Stimulated activated naive B cell treated with anti-CD40 and anti-IgM and Interleukin-4, amounts not matched to agents 10 μg/mL and 1 μg/mL and 100 μg/mL, for 72 hours (primary cell): ENCODE measurements at regions not wholly inside any gene's neighbourhood (a gene's known extent, or its start where the extent isn't known, plus 50 kb on each side); places are given as distances from the start of the nearest gene placed in this dataset.

Source experiments
- ATAC-seq, 2 donors: fragments of 150-1000 bp; cut with Tn5 transposase; replicated peaks; 2 replicates each; pipeline ENCODE4 v1.10.0; 2021; ENCODE audit warnings: moderate library complexity in 1 of 2
- DNase-seq: peaks from one replicate; pipeline ENCODE4 v3.0.0; 2021
- H3K27ac Mint-ChIP-seq: one replicate; pipeline ENCODE4 v1.8.0; 2022; ENCODE audit warnings: mild to moderate bottlenecking, mixed read lengths
- H3K27me3 Mint-ChIP-seq, 2 donors: one replicate each; pipeline ENCODE4 v1.8.0; 2022; ENCODE audit warnings: mixed read lengths in 2 of 2
- H3K36me3 Mint-ChIP-seq, 2 donors: one replicate each; pipeline ENCODE4 v1.8.0; 2022; ENCODE audit warnings: mixed read lengths in 2 of 2, mild to moderate bottlenecking in 1 of 2
- H3K4me1 Mint-ChIP-seq, 2 donors: one replicate each; pipeline ENCODE4 v1.8.0; 2022; ENCODE audit warnings: mixed read lengths in 2 of 2, mild to moderate bottlenecking in 1 of 2
- H3K4me3 Mint-ChIP-seq, 2 donors: one replicate each; pipeline ENCODE4 v1.8.0; 2022; ENCODE audit warnings: mild to moderate bottlenecking in 2 of 2, mixed read lengths in 2 of 2, moderate library complexity in 1 of 2
- H3K9me3 Mint-ChIP-seq, 2 donors: one replicate each; pipeline ENCODE4 v1.8.0; 2022; ENCODE audit warnings: mixed read lengths in 2 of 2, mild to moderate bottlenecking in 1 of 2

DNA sequence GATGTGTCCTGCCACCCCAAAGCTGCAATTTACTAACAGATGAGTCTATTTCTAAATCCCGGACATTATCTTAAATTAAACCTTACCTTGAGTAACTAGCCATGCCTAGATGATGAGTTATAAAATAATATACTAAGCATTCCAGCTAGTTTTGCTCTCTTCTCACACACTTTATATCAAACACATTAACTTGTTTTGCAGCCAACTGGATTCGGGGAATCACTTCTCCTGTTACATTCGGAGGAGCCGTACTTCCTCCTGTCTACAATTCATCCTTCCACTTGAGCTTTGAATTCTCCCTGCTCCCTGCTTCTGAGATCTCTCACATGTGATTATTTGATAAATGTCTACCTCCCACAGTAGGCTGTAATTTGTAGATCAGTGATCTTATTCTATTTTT lies 420.1 kb downstream of the GJA1 start:
- no peaks in the 10 kb centered on the region for H3K4me1 Mint-ChIP-seq
- peaks cover 0 to 4% of the 10 kb centered on the region in 2 donors for H3K9me3 Mint-ChIP-seq
- H3K36me3 Mint-ChIP-seq = no peaks in the 10 kb centered on the region

DNA sequence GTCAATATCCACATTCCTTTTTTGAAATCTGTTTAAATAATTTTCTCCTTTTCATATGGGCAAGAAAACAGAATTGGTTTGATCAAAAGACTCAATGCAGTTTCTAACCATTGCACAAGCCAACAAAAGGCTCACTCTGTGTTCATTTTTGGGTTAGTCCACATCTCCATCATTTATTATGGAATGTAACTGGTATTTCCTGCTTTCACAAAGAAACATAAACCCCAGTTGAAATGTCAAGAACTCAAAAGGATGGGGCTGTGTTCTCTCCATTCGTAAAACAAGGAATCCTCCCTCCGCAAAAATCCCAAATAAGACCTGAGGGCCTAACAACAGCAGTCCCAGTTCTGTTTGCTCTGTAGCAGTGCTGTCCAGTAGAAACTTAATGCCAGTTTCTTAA lies 420.9 kb downstream of the GJA1 start:
- DNase-seq = no peak
- Mint-ChIP-seq H3K36me3 (no peaks in the 10 kb centered on the region), H3K4me3 (no peak overlapping the region), H3K4me1 (no peaks in the 10 kb centered on the region), H3K27ac (no peak overlapping the region), H3K27me3 (no peaks in the 10 kb centered on the region), H3K9me3 (peaks cover 0 to 5% of the 10 kb centered on the region in 2 donors)
- no peak for ATAC-seq

More for the DNA sequence above, 420.1 kb downstream of the GJA1 start:
- DNase-seq (no peak), ATAC-seq (no peak)
- no peak overlapping the region for H3K4me3 Mint-ChIP-seq
- no peaks in the 10 kb centered on the region for H3K27me3 Mint-ChIP-seq
- no peak overlapping the region for H3K27ac Mint-ChIP-seq

DNA sequence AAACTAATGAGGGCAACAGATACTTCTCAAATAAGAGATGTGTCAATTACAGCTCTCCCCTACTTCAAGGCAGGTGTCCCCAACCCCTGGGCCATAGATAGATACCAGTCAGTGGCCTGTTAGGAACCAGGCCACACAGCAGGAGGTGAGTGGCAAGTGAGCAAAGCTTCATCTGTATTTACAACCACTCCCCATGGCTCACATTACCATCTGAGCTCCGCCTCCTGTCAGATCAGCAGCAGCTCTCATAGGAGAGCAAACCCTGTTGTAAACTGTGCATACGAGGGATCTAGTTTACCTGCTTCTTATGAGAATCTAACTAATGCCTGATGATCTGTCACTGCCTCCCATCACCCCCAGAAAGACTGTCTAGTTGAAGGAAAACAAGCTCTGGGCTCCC lies 422.1 kb downstream of the GJA1 start:
- no peak for ATAC-seq
- peaks cover 0 to 8% of the 10 kb centered on the region in 2 donors for H3K9me3 Mint-ChIP-seq
- no peaks in the 10 kb centered on the region for H3K36me3 Mint-ChIP-seq
- H3K27me3 Mint-ChIP-seq = no peaks in the 10 kb centered on the region
- no peaks in the 10 kb centered on the region for H3K4me1 Mint-ChIP-seq
- DNase-seq = no peak
- no peak overlapping the region for H3K27ac Mint-ChIP-seq
- no peak overlapping the region for H3K4me3 Mint-ChIP-seq

DNA sequence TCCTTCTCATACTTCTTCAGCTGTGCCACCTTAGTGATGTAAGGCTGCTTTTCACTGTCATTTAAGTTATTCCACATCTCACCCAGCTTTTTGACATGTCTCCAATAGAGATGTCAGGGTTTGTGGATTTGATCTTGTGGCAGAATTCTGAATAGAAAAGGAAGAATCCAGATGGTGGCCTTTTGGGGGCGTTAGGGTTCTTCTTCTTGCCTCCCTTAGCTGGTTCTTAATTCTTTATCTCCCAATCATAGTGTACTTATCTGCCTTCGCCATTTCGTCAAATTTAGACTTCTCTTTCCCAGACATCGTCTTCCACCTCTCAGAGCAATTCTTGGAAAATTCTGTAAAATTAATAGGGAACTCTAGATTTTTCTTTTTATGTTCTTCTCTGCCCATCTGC lies 422.9 kb downstream of the GJA1 start:
- Mint-ChIP-seq H3K9me3 (peaks cover 0 to 11% of the 10 kb centered on the region in 2 donors), H3K27ac (no peak overlapping the region), H3K36me3 (no peaks in the 10 kb centered on the region), H3K4me3 (no peak overlapping the region), H3K4me1 (no peaks in the 10 kb centered on the region), H3K27me3 (no peaks in the 10 kb centered on the region)
- DNase-seq (no peak), ATAC-seq (no peak)

DNA sequence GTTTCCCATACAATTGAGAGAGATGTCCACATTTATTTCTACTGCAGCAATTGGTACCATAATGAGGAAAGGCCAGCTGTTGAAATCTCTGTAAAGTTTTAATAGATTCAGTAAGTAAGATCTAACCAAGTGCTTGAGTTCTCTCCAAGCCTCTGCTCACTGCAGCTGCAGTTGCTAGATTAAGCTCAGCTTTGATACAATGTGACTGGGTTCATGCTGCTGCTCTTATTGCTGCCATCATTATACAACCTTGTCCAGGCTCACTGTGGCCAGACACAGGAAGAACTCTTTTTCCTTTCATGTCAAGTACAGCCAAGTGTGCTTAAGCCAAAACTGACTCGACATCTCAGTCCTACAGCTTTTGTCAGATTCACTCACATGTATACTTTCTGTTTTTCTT lies 423.5 kb downstream of the GJA1 start:
- no peaks in the 10 kb centered on the region for H3K27me3 Mint-ChIP-seq
- H3K9me3 Mint-ChIP-seq = peaks cover 0 to 11% of the 10 kb centered on the region in 2 donors
- no peak overlapping the region for H3K4me3 Mint-ChIP-seq
- no peak overlapping the region for H3K27ac Mint-ChIP-seq
- no peak for DNase-seq
- H3K36me3 Mint-ChIP-seq = no peaks in the 10 kb centered on the region
- no peak for ATAC-seq
- no peaks in the 10 kb centered on the region for H3K4me1 Mint-ChIP-seq

DNA sequence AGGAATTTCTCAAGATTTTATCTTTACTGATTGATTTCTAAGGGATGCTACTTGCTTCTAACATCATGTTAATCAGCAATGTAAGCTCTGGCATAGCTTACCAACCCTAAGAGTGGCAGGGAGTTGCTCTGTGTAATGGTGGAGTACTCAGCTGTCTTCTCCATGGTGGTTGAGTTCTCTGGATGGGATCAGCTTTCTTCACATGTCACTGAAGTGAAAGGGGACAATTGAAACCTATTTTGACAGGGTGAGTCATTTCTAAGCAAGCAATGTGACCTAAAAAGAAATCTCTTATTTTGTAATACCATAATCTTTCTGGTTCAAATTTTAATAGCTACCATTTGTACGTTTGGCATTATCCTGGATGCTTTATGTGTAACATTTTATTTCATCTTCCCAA lies 430.4 kb downstream of the GJA1 start:
- H3K36me3 Mint-ChIP-seq = no peaks in the 10 kb centered on the region
- ATAC-seq = no peak

DNA sequence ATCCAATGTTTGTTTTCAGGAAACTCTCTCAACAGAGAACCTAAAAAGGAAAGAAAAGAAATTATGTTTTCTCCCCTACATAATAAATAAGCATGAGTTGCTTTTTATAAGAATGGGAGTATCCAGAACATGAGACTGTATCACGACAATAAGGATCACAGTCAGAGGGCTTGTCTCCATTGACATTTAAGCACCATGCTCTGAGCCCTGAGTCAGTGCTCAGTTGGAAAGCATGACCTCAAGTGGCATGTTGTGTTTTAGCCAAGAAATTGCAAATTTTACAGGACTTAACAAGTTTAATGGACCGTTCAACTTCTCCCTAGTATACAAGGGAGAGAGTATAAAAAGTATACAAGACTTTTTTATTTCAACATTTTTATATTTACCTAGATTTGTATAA lies 431.6 kb downstream of the GJA1 start:
- ATAC-seq (no peak), DNase-seq (no peak)
- Mint-ChIP-seq H3K9me3 (peaks cover 0 to 5% of the 10 kb centered on the region in 2 donors), H3K4me1 (no peaks in the 10 kb centered on the region), H3K27me3 (no peaks in the 10 kb centered on the region), H3K36me3 (no peaks in the 10 kb centered on the region), H3K27ac (no peak overlapping the region), H3K4me3 (no peak overlapping the region)

More for the DNA sequence above, 430.4 kb downstream of the GJA1 start:
- no peak overlapping the region for H3K4me3 Mint-ChIP-seq
- DNase-seq = no peak
- no peaks in the 10 kb centered on the region for H3K4me1 Mint-ChIP-seq
- no peak overlapping the region for H3K27ac Mint-ChIP-seq
- H3K27me3 Mint-ChIP-seq = no peaks in the 10 kb centered on the region
- H3K9me3 Mint-ChIP-seq = peaks cover 0 to 7% of the 10 kb centered on the region in 2 donors

DNA sequence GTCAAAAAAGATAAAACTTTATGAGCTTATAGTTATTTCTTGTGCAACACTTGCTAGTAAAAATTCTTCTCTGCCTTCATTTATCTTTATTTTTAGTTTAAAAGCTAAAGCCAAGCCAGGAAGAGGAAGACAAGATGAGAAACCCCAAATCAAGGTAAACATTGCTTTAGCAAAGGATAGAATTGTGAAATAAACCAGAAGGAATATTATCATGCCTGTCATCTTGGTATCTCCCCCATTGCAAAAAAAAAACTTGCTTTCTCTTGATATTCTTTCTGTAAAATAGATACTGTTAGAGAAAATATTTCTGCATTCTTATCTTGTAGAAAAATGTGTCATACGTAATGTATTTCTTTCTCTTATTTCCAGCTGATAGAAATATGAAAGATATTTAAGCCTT lies 432.8 kb downstream of the GJA1 start:
- H3K27me3 Mint-ChIP-seq = no peaks in the 10 kb centered on the region
- H3K9me3 Mint-ChIP-seq = peaks cover 0 to 3% of the 10 kb centered on the region in 2 donors
- no peak overlapping the region for H3K4me3 Mint-ChIP-seq
- H3K36me3 Mint-ChIP-seq = no peaks in the 10 kb centered on the region
- H3K27ac Mint-ChIP-seq = no peak overlapping the region
- no peak for DNase-seq
- ATAC-seq = no peak
- H3K4me1 Mint-ChIP-seq = no peaks in the 10 kb centered on the region

DNA sequence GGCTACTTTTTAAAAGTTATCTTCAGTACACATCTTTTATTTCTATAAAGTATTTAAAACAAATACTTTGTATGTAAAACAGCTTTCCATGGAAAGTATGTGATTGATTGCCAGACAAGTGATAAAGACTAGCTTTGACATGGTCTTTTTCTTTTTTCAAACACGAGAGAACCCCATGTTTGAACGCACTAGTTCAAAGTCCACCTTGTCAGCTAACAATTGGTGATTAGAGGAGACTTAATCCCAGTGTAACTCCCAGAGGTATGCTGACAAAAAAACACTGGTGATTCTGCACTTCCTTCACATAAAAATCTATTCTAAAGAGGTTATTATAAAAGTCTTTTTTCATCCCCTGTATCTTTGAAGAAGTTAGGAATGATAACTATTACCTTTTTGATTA lies 438.1 kb downstream of the GJA1 start:
- Mint-ChIP-seq H3K27me3 (no peaks in the 10 kb centered on the region), H3K36me3 (no peaks in the 10 kb centered on the region), H3K4me3 (no peak overlapping the region), H3K27ac (no peak overlapping the region), H3K4me1 (no peaks in the 10 kb centered on the region), H3K9me3 (peaks cover 0 to 3% of the 10 kb centered on the region in 2 donors)
- ATAC-seq = no peak
- DNase-seq = no peak

DNA sequence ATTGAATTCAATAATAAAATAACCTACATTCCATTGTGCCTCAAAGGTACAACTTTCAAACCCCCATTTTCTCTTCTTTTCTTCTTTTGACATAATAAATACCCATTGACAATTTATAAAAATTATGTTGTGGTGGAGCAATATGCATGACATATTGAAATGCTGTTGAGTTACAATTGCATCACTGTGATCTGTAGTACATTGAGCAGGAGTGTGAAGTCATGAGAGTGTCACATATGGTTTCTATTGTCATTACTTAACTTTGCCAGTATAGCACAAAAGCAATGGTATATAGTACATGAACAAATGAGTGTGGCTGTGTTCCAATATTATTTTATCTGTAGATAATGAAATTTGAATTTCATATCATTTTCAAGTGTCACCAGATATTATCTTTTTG lies 441.3 kb downstream of the GJA1 start:
- ATAC-seq = no peak
- no peaks in the 10 kb centered on the region for H3K36me3 Mint-ChIP-seq
- H3K9me3 Mint-ChIP-seq = peaks cover 0 to 1% of the 10 kb centered on the region in 2 donors
- no peaks in the 10 kb centered on the region for H3K27me3 Mint-ChIP-seq
- no peaks in the 10 kb centered on the region for H3K4me1 Mint-ChIP-seq
- DNase-seq = no peak
- no peak overlapping the region for H3K4me3 Mint-ChIP-seq
- no peak overlapping the region for H3K27ac Mint-ChIP-seq

DNA sequence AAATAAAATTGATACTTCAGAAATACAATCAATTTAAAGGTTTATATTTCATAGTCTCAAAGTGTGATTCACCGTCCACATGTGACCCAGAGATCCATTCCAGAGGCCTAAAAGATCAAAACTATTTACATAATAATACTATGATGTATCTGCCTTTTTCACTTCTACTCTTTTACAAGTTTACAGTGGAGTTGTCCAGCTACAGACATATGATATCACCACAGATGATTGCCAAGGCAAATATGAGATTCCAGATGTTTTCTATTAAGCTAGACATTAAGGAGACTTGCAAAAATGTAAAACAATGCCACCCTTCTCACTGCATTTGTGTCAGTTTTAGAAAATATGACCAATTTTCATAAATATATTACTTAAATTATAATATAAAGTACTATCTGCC lies 443.7 kb downstream of the GJA1 start:
- DNase-seq (no peak), ATAC-seq (no peak)
- no peaks in the 10 kb centered on the region for H3K27me3 Mint-ChIP-seq

DNA sequence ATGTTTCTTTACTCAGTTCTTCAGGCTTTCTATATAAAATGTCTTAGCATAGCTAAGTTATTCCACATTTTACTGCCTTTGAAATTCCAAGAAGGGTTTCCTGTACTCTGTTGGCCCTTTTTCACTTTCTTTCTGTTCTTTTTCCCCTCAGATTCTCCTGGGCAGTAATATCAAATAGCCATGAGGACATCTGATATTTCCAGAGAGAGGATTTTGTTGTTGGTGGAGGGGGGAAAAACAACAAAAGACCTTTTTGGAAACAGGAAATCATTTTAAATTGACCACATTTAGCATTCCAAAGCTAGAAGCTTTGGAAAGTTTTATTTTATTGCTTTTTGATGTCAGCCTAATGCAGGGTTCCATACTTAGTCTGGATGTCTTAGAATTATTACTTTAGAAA lies 445.4 kb downstream of the GJA1 start:
- Mint-ChIP-seq H3K27ac (no peak overlapping the region), H3K9me3 (no peaks in the 10 kb centered on the region), H3K4me3 (no peak overlapping the region), H3K36me3 (no peaks in the 10 kb centered on the region), H3K27me3 (no peaks in the 10 kb centered on the region), H3K4me1 (no peaks in the 10 kb centered on the region)
- ATAC-seq = no peak
- no peak for DNase-seq

More for the DNA sequence above, 443.7 kb downstream of the GJA1 start:
- no peaks in the 10 kb centered on the region for H3K36me3 Mint-ChIP-seq
- H3K27ac Mint-ChIP-seq = no peak overlapping the region
- no peak overlapping the region for H3K4me3 Mint-ChIP-seq
- H3K9me3 Mint-ChIP-seq = no peaks in the 10 kb centered on the region
- no peaks in the 10 kb centered on the region for H3K4me1 Mint-ChIP-seq

DNA sequence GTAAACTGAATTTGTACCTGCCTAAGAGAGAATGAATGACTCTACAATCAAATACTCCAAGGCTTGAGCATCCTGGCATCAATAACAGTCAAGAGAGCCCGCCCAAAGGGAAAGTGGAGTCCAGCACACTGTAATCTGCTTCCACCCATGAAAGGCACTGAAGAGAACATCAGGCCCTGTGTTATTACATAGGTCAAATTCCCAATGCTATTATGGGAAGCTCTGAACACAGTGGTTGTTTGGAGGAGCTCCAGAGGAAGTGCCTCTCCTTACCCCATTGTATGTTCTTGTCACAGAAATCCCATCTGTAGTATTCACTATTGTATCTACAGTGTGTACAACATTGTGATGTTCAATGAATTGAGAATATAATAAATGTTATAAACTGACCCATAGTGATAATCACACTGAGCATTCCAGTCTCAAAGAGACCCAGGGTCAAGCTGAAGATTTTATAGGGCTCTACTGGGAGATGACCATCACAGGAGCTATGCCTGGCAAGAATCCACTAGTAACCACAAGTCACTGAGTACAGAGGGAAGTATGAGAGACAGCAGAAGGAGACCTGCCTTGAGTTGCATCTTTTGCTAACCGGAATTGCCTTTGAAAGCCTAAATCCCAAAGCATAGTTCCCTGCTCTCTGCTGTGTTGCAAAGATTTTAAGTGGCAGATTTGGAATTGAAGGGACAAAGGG lies 446.7 kb downstream of the GJA1 start:
- Mint-ChIP-seq H3K9me3 (no peaks in the 10 kb centered on the region), H3K4me3 (no peak overlapping the region), H3K4me1 (no peaks in the 10 kb centered on the region), H3K27me3 (no peaks in the 10 kb centered on the region), H3K27ac (no peak overlapping the region), H3K36me3 (no peaks in the 10 kb centered on the region)
- DNase-seq (no peak), ATAC-seq (no peak)

DNA sequence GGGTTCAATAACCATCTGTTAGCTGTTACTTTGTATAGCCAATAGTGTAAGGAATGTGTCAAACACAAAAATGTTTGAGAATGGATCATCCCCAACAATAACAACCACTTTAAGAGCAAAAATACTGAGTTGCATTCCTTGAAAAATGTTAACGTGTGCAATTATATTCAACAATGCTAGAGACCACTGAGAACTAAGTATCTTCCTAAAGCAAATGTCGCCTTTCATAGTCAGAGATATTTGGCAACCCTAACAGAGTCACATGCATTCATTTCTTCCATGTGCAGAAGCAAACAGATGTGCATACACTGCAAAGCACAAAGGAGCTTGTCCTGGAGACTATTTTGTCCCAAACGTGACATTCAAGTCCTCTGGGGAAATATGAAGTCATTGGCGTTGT lies 448.6 kb downstream of the GJA1 start:
- Mint-ChIP-seq H3K27me3 (no peaks in the 10 kb centered on the region), H3K4me1 (no peaks in the 10 kb centered on the region), H3K4me3 (no peak overlapping the region), H3K27ac (no peak overlapping the region), H3K36me3 (no peaks in the 10 kb centered on the region), H3K9me3 (no peaks in the 10 kb centered on the region)
- ATAC-seq (no peak), DNase-seq (no peak)

DNA sequence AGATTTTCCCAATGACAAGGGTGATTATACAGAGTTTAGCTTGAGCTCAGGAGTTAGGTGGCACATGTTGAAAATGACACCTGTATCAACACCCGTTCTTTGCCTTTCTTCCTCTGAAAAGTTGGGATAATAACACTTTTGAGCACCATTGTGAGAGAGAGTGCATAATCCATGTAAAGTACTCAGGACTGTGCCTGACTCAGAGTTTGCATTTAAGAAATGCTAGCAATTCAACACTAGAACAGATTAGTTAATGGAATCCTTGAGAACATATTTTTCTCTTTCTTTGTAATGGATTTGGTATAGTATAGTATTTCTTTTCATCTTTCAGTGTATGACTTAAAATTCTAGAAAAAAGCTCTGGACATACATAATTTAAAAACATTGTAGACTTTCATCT lies 449.2 kb downstream of the GJA1 start:
- Mint-ChIP-seq H3K27ac (no peak overlapping the region), H3K36me3 (no peaks in the 10 kb centered on the region), H3K9me3 (no peaks in the 10 kb centered on the region), H3K27me3 (no peaks in the 10 kb centered on the region), H3K4me1 (no peaks in the 10 kb centered on the region), H3K4me3 (no peak overlapping the region)
- no peak for ATAC-seq
- DNase-seq = no peak
